Left ventricle myocardium inferior (tissue), 1 donor: ENCODE measurements at regions not wholly inside any gene's neighbourhood (a gene's known extent, or its start where the extent isn't known, plus 50 kb on each side); places are given as distances from the start of the nearest gene placed in this dataset.
"Not testable (repeated sequence)": the region's sequence is repeated elsewhere in the genome, so short reads cannot be mapped to it uniquely, and the experiment has no call there.

ENCODE experiments used
- DNase-seq: peaks from one replicate; pipeline ENCODE4 v3.0.0-alpha.2; 2020
- H3K27ac ChIP-seq: fragments of 200-600 bp; replicated peaks from 2 replicates; pipeline ENCODE4 v1.8.0; 2021
- H3K27me3 ChIP-seq: fragments of 200-600 bp; 2 replicates; pipeline ENCODE4 v1.8.0; 2021; ENCODE audit warnings: low read depth
- H3K36me3 ChIP-seq: fragments of 200-600 bp; 2 replicates; pipeline ENCODE4 v1.8.0; 2021
- H3K4me1 ChIP-seq: fragments of 200-600 bp; 2 replicates; pipeline ENCODE4 v1.8.0; 2021
- H3K4me3 ChIP-seq: fragments of 200-600 bp; 2 replicates; pipeline ENCODE4 v1.8.0; 2021; ENCODE audit warnings: mild to moderate bottlenecking, moderate library complexity
- H3K9me3 ChIP-seq: fragments of 200-600 bp; replicated peaks from 2 replicates; pipeline ENCODE4 v1.8.0; 2021
- CTCF ChIP-seq: fragments of 200-600 bp; IDR thresholded peaks from 2 replicates; pipeline ENCODE4 v1.8.0; 2021; ENCODE audit warnings: antibody characterized with exemption, mild to moderate bottlenecking, borderline replicate concordance
- intact Hi-C: fragments of 100-400 bp; cut with micrococcal nuclease; formaldehyde crosslinking; loops from one replicate; pipeline ENCODE4 v1.11.0; 2022
- donor health status: DM: no; HTN: yes; CAD: no; lungs with severe emphysema.

GRCh38 chr18:10252494-10252893, 201.9 kb upstream of the APCDD1 start:
- H3K9me3 ChIP-seq, result no peaks in the 10 kb centered on the region
- H3K4me1 ChIP-seq, result peaks cover 13% of the 10 kb centered on the region
- H3K27me3 ChIP-seq, result no peaks in the 10 kb centered on the region
- H3K27ac ChIP-seq, result no peak overlapping the region
- no peak for DNase-seq
- no peak for TF ChIP-seq CTCF
- H3K36me3 ChIP-seq, result no peaks in the 10 kb centered on the region
- intact Hi-C loops, result no loop called here
- no peak overlapping the region for H3K4me3 ChIP-seq

DNA sequence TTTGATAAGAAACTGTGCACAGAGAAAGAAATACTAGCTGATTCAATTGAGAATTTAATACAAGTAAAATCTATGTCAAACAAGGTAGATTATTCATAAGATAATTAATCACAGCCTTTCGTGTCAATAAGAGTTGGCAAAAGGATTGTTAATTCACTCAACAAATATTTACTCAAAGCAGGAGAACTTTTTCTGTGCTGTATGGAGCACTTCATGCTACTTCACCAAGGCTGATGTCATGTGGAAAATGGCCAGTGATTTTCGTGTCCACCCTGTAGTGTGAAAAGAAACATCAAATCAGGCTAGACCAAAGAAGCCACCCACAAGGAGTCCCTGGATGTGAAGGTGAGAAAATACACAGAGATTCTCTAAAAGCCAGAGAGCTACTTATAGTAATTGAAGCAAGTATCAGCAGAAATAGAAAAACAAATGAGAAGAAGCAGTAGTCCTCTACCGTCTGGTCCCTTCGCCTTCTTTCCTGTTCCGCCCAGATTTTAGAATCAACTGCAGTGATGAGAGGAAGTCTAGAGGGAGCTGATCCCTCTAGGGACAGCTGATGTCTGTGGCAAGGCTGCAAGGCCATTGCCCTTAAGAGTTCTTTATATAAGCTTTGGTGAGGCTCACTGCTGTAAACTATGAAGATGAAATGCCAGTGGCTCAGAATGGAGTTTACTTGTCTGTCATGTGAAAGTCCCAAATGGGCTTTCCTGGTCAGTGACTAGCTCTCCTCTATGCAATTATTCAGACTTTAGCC, 201.3 kb upstream of the APCDD1 start:
- Histone ChIP-seq H3K4me3 (no peak overlapping the region), H3K27me3 (no peaks in the 10 kb centered on the region), H3K27ac (no peak overlapping the region), H3K36me3 (no peaks in the 10 kb centered on the region), H3K4me1 (peaks cover 8% of the 10 kb centered on the region), H3K9me3 (no peaks in the 10 kb centered on the region)
- no peak for DNase-seq
- TF ChIP-seq CTCF, result no peak
- intact Hi-C loops, result no loop called here

DNA sequence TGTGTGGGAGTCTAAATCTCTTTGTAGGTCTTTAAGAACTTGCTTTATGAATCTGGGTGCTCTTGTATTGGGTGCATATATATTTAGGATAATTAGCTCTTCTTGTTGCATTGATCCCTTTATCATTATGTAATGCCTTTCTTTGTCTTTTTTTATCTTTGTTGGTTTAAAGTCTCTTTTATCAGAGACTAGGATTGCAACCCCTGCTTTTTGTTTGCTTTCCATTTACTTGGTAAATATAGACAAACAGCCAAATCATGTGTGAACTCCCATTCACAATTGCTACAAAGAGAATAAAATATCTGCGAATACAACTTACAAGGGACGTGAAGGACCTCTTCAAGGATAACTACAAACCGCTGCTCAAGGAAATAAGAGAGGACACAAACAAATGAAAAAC, 198.2 kb upstream of the APCDD1 start:
- H3K9me3 ChIP-seq, intact Hi-C loops, H3K27me3 ChIP-seq, H3K36me3 ChIP-seq, H3K4me3 ChIP-seq, DNase-seq, H3K27ac ChIP-seq, H3K4me1 ChIP-seq: not testable (repeated sequence)

DNA sequence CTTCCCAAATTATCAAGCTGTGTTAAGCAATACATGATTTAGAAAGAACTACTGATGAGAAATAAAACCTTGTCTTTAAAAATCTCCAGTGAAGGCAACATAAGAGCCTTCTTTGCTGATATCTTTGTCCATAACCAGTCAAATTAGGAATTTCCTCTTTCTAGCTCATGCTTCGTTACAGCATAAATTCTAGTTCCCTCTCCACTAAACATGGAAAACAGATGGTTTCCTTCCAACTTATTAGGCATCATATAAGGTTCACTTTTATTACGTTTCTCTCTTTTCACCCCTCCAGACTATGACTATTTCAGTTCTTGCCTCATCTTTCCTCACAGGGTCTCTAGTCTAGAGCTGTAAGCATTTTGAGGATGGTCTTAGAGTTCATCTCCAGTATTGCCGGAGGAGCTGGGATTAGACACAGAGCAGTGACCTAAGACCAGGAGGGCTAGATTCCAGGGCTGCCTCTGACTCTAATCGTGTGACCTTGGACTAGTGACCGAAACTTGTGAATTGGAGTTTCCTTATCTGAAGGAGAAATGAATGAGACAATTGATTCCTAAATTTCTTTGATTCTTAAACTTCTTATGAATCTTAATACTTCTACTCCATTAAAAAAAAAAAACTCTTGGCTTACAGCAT, 195.5 kb upstream of the APCDD1 start:
- no peak for TF ChIP-seq CTCF
- peaks cover 8% of the 10 kb centered on the region for H3K9me3 ChIP-seq
- intact Hi-C loops, result no loop called here
- no peaks in the 10 kb centered on the region for H3K27me3 ChIP-seq
- no peak overlapping the region for H3K4me3 ChIP-seq
- no peaks in the 10 kb centered on the region for H3K36me3 ChIP-seq
- DNase-seq, result no peak
- peaks cover 7% of the 10 kb centered on the region for H3K4me1 ChIP-seq
- H3K27ac ChIP-seq, result no peak overlapping the region

DNA sequence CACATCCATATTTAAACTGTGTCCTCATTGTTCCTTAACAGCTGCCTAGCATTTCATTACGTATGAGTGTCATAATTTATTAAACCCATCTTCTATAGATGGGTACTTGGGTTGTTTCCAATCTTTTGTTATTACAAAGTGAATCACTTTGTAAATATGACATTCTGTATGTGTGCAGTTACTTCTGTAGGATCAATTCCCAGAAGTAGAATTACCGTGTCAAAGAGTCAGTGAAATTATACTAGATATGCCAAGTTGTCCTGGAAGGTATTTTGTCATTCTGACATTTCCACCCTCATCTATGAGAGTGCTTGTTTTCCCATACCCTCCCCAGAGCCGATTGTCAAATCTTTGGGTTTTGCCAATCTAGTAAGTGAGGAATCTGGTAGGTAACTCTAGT, 194.5 kb upstream of the APCDD1 start:
- H3K4me1 ChIP-seq, result peaks cover 7% of the 10 kb centered on the region
- H3K27ac ChIP-seq, result no peak overlapping the region
- no peak for TF ChIP-seq CTCF
- H3K4me3 ChIP-seq, result no peak overlapping the region
- H3K9me3 ChIP-seq, result peaks cover 8% of the 10 kb centered on the region
- no peaks in the 10 kb centered on the region for H3K27me3 ChIP-seq
- no peak for DNase-seq
- intact Hi-C loops, result no loop called here
- H3K36me3 ChIP-seq, result no peaks in the 10 kb centered on the region
